Liver (tissue), 7 donors: ENCODE measurements at regions not wholly inside any gene's neighbourhood (a gene's known extent, or its start where the extent isn't known, plus 50 kb on each side); places are given as distances from the start of the nearest gene placed in this dataset.

Experiments
- DNase-seq: peaks from one replicate; pipeline ENCODE4 v3.0.0-alpha.2; 2017; ENCODE audit warnings: low spot score
- H3K27ac ChIP-seq, 2 donors: one replicate each; pipeline ENCODE4 v1.7.0; 2013; ENCODE audit warnings: inconsistent platforms in 2 of 2, low read length in 2 of 2, control low read depth in 1 of 2, low read depth in 1 of 2, mild to moderate bottlenecking in 1 of 2
- H3K27me3 ChIP-seq, 4 donors: one replicate each; pipeline versions ENCODE4 v1.6.1 to v1.7.0; 2013; ENCODE audit warnings: low read length in 3 of 4, inconsistent platforms in 1 of 4, mild to moderate bottlenecking in 1 of 4, moderate library complexity in 1 of 4; ENCODE audit not compliant: control insufficient read depth in 4 of 4, insufficient read depth in 4 of 4
- H3K36me3 ChIP-seq, 4 donors: one replicate each; pipeline versions ENCODE4 v1.6.1 to v1.7.0; 2013; ENCODE audit warnings: low read length in 3 of 4, mild to moderate bottlenecking in 3 of 4, low read depth in 1 of 4, moderate library complexity in 1 of 4; ENCODE audit not compliant: control insufficient read depth in 4 of 4, insufficient read depth in 3 of 4
- H3K4me1 ChIP-seq, 4 donors: one replicate each; pipeline versions ENCODE4 v1.6.1 to v1.7.0; 2013; ENCODE audit warnings: low read length in 3 of 4, mild to moderate bottlenecking in 3 of 4, moderate library complexity in 1 of 4; ENCODE audit not compliant: control insufficient read depth in 4 of 4, insufficient read depth in 4 of 4
- H3K4me3 ChIP-seq, 3 donors: one replicate each; pipeline versions ENCODE4 v1.6.1 to v1.7.0; 2013; ENCODE audit warnings: low read length in 3 of 3, control low read depth in 1 of 3, low read depth in 1 of 3, mild to moderate bottlenecking in 1 of 3
- H3K9ac ChIP-seq, 2 donors: one replicate each; pipeline ENCODE4 v1.7.0; 2013; ENCODE audit warnings: low read length in 2 of 2, mild to moderate bottlenecking in 2 of 2, moderate library complexity in 2 of 2, control low read depth in 1 of 2, low read depth in 1 of 2
- H3K9me3 ChIP-seq, 4 donors: one replicate each; pipeline versions ENCODE4 v1.6.1 to v1.7.0; 2013; ENCODE audit warnings: low read length in 3 of 4; ENCODE audit not compliant: control insufficient read depth in 4 of 4
- ATF3 ChIP-seq: IDR thresholded peaks from 2 replicates; pipeline ENCODE4 v1.6.1; 2016; ENCODE audit warnings: antibody characterized with exemption
- EGR1 ChIP-seq, 2 donors: IDR thresholded peaks; 2 replicates each; pipeline ENCODE4 v1.6.1; 2016 to 2018; ENCODE audit warnings: antibody characterized with exemption in 2 of 2, low read depth in 2 of 2
- FOXA1 ChIP-seq: IDR thresholded peaks from 2 replicates; pipeline ENCODE4 v1.6.1; 2016; ENCODE audit warnings: antibody characterized with exemption
- FOXA2 ChIP-seq: IDR thresholded peaks from 2 replicates; pipeline ENCODE4 v1.6.1; 2016; ENCODE audit warnings: antibody characterized with exemption
- GABPA ChIP-seq, 2 donors: IDR thresholded peaks in 1 of 2; conservative IDR thresholded peaks in 1 of 2; 2 replicates each; pipeline ENCODE4 v1.6.1; 2016; ENCODE audit warnings: antibody characterized with exemption in 2 of 2, mild to moderate bottlenecking in 1 of 2, moderate library complexity in 1 of 2
- HNF4A ChIP-seq, 2 donors: conservative IDR thresholded peaks; 2 replicates each; pipeline ENCODE4 v1.6.1; 2016; ENCODE audit warnings: antibody characterized with exemption in 2 of 2, mild to moderate bottlenecking in 2 of 2
- HNF4G ChIP-seq: IDR thresholded peaks from 2 replicates; pipeline ENCODE4 v1.6.1; 2016; ENCODE audit warnings: antibody characterized with exemption
- JUND ChIP-seq, 2 donors: IDR thresholded peaks; 2 replicates each; pipeline ENCODE4 v1.6.1; 2016; ENCODE audit warnings: antibody characterized with exemption in 2 of 2
- MAX ChIP-seq: IDR thresholded peaks from 2 replicates; pipeline ENCODE4 v1.6.1; 2016; ENCODE audit warnings: antibody characterized with exemption
- NR2F2 ChIP-seq: IDR thresholded peaks from 2 replicates; pipeline ENCODE4 v1.6.1; 2016; ENCODE audit warnings: antibody characterized with exemption
- RAD21 ChIP-seq, 2 donors: IDR thresholded peaks; 2 replicates each; pipeline ENCODE4 v1.6.1; 2016; ENCODE audit warnings: antibody characterized with exemption in 2 of 2, mild to moderate bottlenecking in 2 of 2
- REST ChIP-seq: IDR thresholded peaks from 2 replicates; pipeline ENCODE4 v1.6.1; 2016; ENCODE audit warnings: antibody characterized with exemption, mild to moderate bottlenecking
- RXRA ChIP-seq, 2 donors: IDR thresholded peaks; 2 replicates each; pipeline ENCODE4 v1.6.1; 2017 to 2018; ENCODE audit warnings: antibody characterized with exemption in 2 of 2, mild to moderate bottlenecking in 1 of 2
- TAF1 ChIP-seq: conservative IDR thresholded peaks from 2 replicates; pipeline ENCODE4 v1.6.1; 2016; ENCODE audit warnings: antibody characterized with exemption, mild to moderate bottlenecking
- YY1 ChIP-seq: IDR thresholded peaks from 2 replicates; pipeline ENCODE4 v1.6.1; 2016; ENCODE audit warnings: antibody characterized with exemption, mild to moderate bottlenecking
- ZBTB33 ChIP-seq: IDR thresholded peaks from 2 replicates; pipeline ENCODE4 v1.6.1; 2016; ENCODE audit warnings: antibody characterized with exemption
- WGBS: extraction: QIAGEN DNeasy Blood & Tissue Kit; methylation state at CpG from one replicate; pipeline ENCODE4 v1.1.7; 2013; 5-methylcytosine and 5-hydroxymethylcytosine counted together
- donor health status: healthy.
- donor health status: healthy.
- donor health status: healthy.
- donor health status: healthy.

GRCh38 chr1:82843876-82844275, 1043.1 kb downstream of the ADGRL2 start:
- no peak overlapping the region for H3K4me3 ChIP-seq
- H3K27me3 ChIP-seq = peaks cover 0 to 3% (median 0%) of the 10 kb centered on the region in 4 donors
- no peak overlapping the region for H3K27ac ChIP-seq
- DNase-seq = no peak
- WGBS = 90% methylated on average over 10 of the region's 10 CpGs
- no peak overlapping the region for H3K9ac ChIP-seq
- no peaks in the 10 kb centered on the region for H3K36me3 ChIP-seq
- no peaks in the 10 kb centered on the region for H3K4me1 ChIP-seq
- TF ChIP-seq JUND (IDR thresholded peaks at IDR 0.05) (no peak), FOXA1 (no peak), NR2F2 (no peak), ZBTB33 (no peak), TAF1 (no peak), FOXA2 (no peak), HNF4A (conservative IDR thresholded peaks at IDR 0.05) (no peak), YY1 (no peak), MAX (no peak), RXRA (IDR thresholded peaks at IDR 0.05) (no peak), RAD21 (IDR thresholded peaks at IDR 0.05) (no peak), GABPA (IDR thresholded peaks at IDR 0.05 in 1 of 2, conservative IDR thresholded peaks at IDR 0.05 in 1 of 2) (no peak), REST (no peak), HNF4G (no peak)
- H3K9me3 ChIP-seq = no peaks in the 10 kb centered on the region

GRCh38 chr1:82840192-82840591, 1039.5 kb downstream of the ADGRL2 start:
- no peak overlapping the region for H3K27ac ChIP-seq
- H3K4me3 ChIP-seq = no peak overlapping the region
- H3K9me3 ChIP-seq = no peaks in the 10 kb centered on the region
- no peak overlapping the region for H3K9ac ChIP-seq
- no peaks in the 10 kb centered on the region for H3K4me1 ChIP-seq
- TF ChIP-seq HNF4G = no peak
- TF ChIP-seq JUND (IDR thresholded peaks at IDR 0.05) = no peak
- TF ChIP-seq FOXA1 = no peak
- TF ChIP-seq ATF3 = no peak
- TF ChIP-seq EGR1 (IDR thresholded peaks at IDR 0.05; ENCODE audit: low read depth in 2 of 2) = no peak
- TF ChIP-seq FOXA2 = no peak
- 73% methylated on average over 2 of the region's 2 CpGs for WGBS
- DNase-seq = no peak
- H3K36me3 ChIP-seq = no peaks in the 10 kb centered on the region
- peaks cover 0 to 3% (median 0%) of the 10 kb centered on the region in 4 donors for H3K27me3 ChIP-seq
